ENCODE measurements at regions not wholly inside any gene's neighbourhood (a gene's known extent, or its start where the extent isn't known, plus 50 kb on each side); places are given as distances from the start of the nearest gene placed in this dataset.
A peak's percentile ranks its signal among the peaks of the same experiment; 100 is the strongest.

DNA sequence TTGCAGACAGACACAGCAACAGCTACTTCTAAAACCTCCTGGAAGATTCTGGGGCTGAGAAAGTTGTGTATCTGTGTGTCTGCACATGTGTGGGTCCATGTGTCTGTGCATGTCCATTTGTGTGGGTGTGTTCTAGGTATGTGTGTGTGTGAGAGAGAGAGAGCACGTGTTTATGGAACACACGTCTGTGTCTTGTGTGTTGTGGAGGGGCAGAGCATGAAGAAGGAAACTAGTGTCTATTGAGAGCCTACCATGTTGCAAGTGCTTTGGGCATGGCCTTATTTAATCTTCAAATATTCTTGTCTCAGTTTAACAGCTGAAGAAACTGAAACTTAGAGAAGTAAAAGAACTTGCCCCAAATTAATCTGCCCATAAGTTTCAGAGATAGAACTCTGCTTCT, 327.5 kb downstream of the UACA start:
- H3K4me1 Mint-ChIP-seq, result peaks cover 35 to 41% of the 10 kb centered on the region in 2 experiments
- H3K27me3 Mint-ChIP-seq (ENCODE audit: low read depth), result peaks cover 4% of the 10 kb centered on the region

More for the DNA sequence above, 327.5 kb downstream of the UACA start:
- no peak overlapping the region for H3K27ac ChIP-seq (ENCODE audit: insufficient read length, low read depth, low read length)
- no peak overlapping the region for H2AFZ ChIP-seq (ENCODE audit: low read length)
- H3K79me1 ChIP-seq (ENCODE audit: insufficient read depth, low read depth, low read length, poor library complexity, severe bottlenecking), result no peaks in the 10 kb centered on the region
- H3K27ac Mint-ChIP-seq, result no peak overlapping the region
- no peak overlapping the region for H3K4ac ChIP-seq (ENCODE audit: low read depth, low read length)
- no peaks in the 10 kb centered on the region for H4K20me1 ChIP-seq (ENCODE audit: control insufficient read depth, insufficient read depth, insufficient read length)
- no peak overlapping the region for H3K9ac ChIP-seq (ENCODE audit: extremely low read depth, insufficient read length, low read length)
- no peaks in the 10 kb centered on the region for H3K23me2 ChIP-seq (ENCODE audit: insufficient read length, low read depth, low read length, poor library complexity, severe bottlenecking)
- H2BK20ac ChIP-seq (ENCODE audit: low read depth, low read length, poor library complexity, severe bottlenecking), result no peak overlapping the region
- H3K18ac ChIP-seq (ENCODE audit: insufficient read length, low read depth, low read length), result no peak overlapping the region
- no CpG with 5 or more reads among the region's 2 CpGs for WGBS (ENCODE audit: extremely low coverage, insufficient read length, low lambda C conversion rate)
- H2BK15ac ChIP-seq (ENCODE audit: low read depth, low read length), result no peak overlapping the region
- DNase-seq, result no peak
- H3K23ac ChIP-seq (ENCODE audit: insufficient read length, low read depth, low read length), result no peak overlapping the region
- no peak overlapping the region for H2AK5ac ChIP-seq (ENCODE audit: insufficient read length, low read length)
- no peaks in the 10 kb centered on the region for H3K27me3 ChIP-seq (ENCODE audit: insufficient read depth, low read length)
- no peak overlapping the region for H4K91ac ChIP-seq (ENCODE audit: insufficient read length, low read depth, low read length)
- no peaks in the 10 kb centered on the region for H3K79me2 ChIP-seq (ENCODE audit: insufficient read depth, low read length)
- no peak overlapping the region for H4K8ac ChIP-seq (replicated peaks; ENCODE audit: insufficient read length, low read depth, low read length)
- no peak overlapping the region for H2BK12ac ChIP-seq (ENCODE audit: insufficient read length, low read depth, low read length)
- TF ChIP-seq, protein P1, sequence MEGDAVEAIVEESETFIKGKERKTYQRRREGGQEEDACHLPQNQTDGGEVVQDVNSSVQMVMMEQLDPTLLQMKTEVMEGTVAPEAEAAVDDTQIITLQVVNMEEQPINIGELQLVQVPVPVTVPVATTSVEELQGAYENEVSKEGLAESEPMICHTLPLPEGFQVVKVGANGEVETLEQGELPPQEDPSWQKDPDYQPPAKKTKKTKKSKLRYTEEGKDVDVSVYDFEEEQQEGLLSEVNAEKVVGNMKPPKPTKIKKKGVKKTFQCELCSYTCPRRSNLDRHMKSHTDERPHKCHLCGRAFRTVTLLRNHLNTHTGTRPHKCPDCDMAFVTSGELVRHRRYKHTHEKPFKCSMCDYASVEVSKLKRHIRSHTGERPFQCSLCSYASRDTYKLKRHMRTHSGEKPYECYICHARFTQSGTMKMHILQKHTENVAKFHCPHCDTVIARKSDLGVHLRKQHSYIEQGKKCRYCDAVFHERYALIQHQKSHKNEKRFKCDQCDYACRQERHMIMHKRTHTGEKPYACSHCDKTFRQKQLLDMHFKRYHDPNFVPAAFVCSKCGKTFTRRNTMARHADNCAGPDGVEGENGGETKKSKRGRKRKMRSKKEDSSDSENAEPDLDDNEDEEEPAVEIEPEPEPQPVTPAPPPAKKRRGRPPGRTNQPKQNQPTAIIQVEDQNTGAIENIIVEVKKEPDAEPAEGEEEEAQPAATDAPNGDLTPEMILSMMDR (conservative IDR thresholded peaks at IDR 0.05), result no peak
- H3K4me3 Mint-ChIP-seq, result no peak overlapping the region
- peaks cover 3% of the 10 kb centered on the region for H3K4me1 ChIP-seq (ENCODE audit: insufficient read depth, low read length)
- H3K9me3 ChIP-seq (ENCODE audit: control insufficient read depth, low read depth, low read length), result no peaks in the 10 kb centered on the region
- H3K14ac ChIP-seq (ENCODE audit: insufficient read depth, low read length), result no peak overlapping the region
- no peak overlapping the region for H3K4me2 ChIP-seq (ENCODE audit: insufficient read depth, insufficient read length, low read length)
- no peak overlapping the region for H3T11ph ChIP-seq (ENCODE audit: low read length)
- peak overlapping the region; percentile 30 for H2BK5ac ChIP-seq (ENCODE audit: insufficient read length, low read length)
- H3K36me3 Mint-ChIP-seq (ENCODE audit: insufficient read depth in 1 of 3, low read depth in 3 of 3), result no peaks in the 10 kb centered on the region
- H3K9me3 Mint-ChIP-seq, result no peaks in the 10 kb centered on the region
- H2BK120ac ChIP-seq (ENCODE audit: low read depth, low read length, poor library complexity, severe bottlenecking), result no peak overlapping the region
- H3K56ac ChIP-seq (ENCODE audit: insufficient read length, low read depth, low read length), result no peak overlapping the region
- no peak overlapping the region for H4K5ac ChIP-seq (ENCODE audit: insufficient read length, low read depth, low read length)
